GM21423 (cell line): ENCODE measurements at regions not wholly inside any gene's neighbourhood (a gene's known extent, or its start where the extent isn't known, plus 50 kb on each side); places are given as distances from the start of the nearest gene placed in this dataset.
"Not testable (repeated sequence)": the region's sequence is repeated elsewhere in the genome, so short reads cannot be mapped to it uniquely, and the experiment has no call there.

Experiments used
- ATAC-seq: cut with Tn5 transposase; IDR thresholded peaks from one replicate; pipeline ENCODE4 v1.9.1; 2021; ENCODE audit warnings: mild to moderate bottlenecking, moderate library complexity; ENCODE audit not compliant: unreplicated experiment

- no peak for ATAC-seq
Measured at GRCh38 chrY:18966001-18966400, 192.5 kb upstream of the HSFY2 start.

- ATAC-seq = no peak
Measured at GRCh38 chrY:18958846-18959245, 185.3 kb upstream of the HSFY2 start.

- ATAC-seq = no peak
Measured at GRCh38 chrY:18951657-18952435, 178.3 kb upstream of the HSFY2 start.

GRCh38 chrY:18951019-18951418, 177.5 kb upstream of the HSFY2 start:
- ATAC-seq = no peak

- no peak for ATAC-seq
Measured at GRCh38 chrY:18936831-18937230, 163.3 kb upstream of the HSFY2 start.

GRCh38 chrY:18919256-18919655, 145.7 kb upstream of the HSFY2 start:
- no peak for ATAC-seq

- ATAC-seq = no peak
Measured at GRCh38 chrY:18912846-18913245, 139.3 kb upstream of the HSFY2 start.

GRCh38 chrY:18909846-18910245, 136.3 kb upstream of the HSFY2 start:
- no peak for ATAC-seq

- not testable (repeated sequence) for ATAC-seq
Measured at GRCh38 chrY:18906198-18906597, 132.7 kb upstream of the HSFY2 start.

GRCh38 chrY:18904296-18904695, 130.8 kb upstream of the HSFY2 start:
- ATAC-seq = no peak

- no peak for ATAC-seq
Measured at GRCh38 chrY:18891994-18892393, 118.5 kb upstream of the HSFY2 start.

GRCh38 chrY:18889548-18889947, 116.0 kb upstream of the HSFY2 start:
- no peak for ATAC-seq

GRCh38 chrY:18884748-18885147, 111.2 kb upstream of the HSFY2 start:
- ATAC-seq = no peak

- not testable (repeated sequence) for ATAC-seq
Measured at GRCh38 chrY:18869145-18869544, 95.6 kb upstream of the HSFY2 start.

GRCh38 chrY:18866887-18867551, 93.5 kb upstream of the HSFY2 start:
- not testable (repeated sequence) for ATAC-seq

- not testable (repeated sequence) for ATAC-seq
Measured at GRCh38 chrY:18860856-18861255, 87.3 kb upstream of the HSFY2 start.

GRCh38 chrY:18858484-18859191, 85.1 kb upstream of the HSFY2 start:
- not testable (repeated sequence) for ATAC-seq

- ATAC-seq = not testable (repeated sequence)
Measured at GRCh38 chrY:18855184-18855583, 81.6 kb upstream of the HSFY2 start.

GRCh38 chrY:18853323-18853722, 79.8 kb upstream of the HSFY2 start:
- not testable (repeated sequence) for ATAC-seq

- not testable (repeated sequence) for ATAC-seq
Measured at GRCh38 chrY:18836643-18837042, 63.1 kb upstream of the HSFY2 start.
